ENCODE measurements at regions not wholly inside any gene's neighbourhood (a gene's known extent, or its start where the extent isn't known, plus 50 kb on each side); places are given as distances from the start of the nearest gene placed in this dataset.

GRCh38 chrX:114332766-114333165, 251.1 kb upstream of the HTR2C start:
- no peak for DNase-seq

- DNase-seq = no peak
Observed at GRCh38 chrX:114334473-114334982, 249.4 kb upstream of the HTR2C start.

GRCh38 chrX:114338870-114339269, 245.0 kb upstream of the HTR2C start:
- no peak for DNase-seq

- DNase-seq = peak; percentile 52
Observed at GRCh38 chrX:114344756-114345349, 239.0 kb upstream of the HTR2C start.

GRCh38 chrX:114361076-114361725, 222.7 kb upstream of the HTR2C start:
- no peak for DNase-seq

- no peak for DNase-seq
Observed at GRCh38 chrX:114363346-114363745, 220.5 kb upstream of the HTR2C start.

GRCh38 chrX:114365065-114365834, 218.6 kb upstream of the HTR2C start:
- no peak for DNase-seq

- DNase-seq = no peak
Observed at GRCh38 chrX:114372937-114373336, 210.9 kb upstream of the HTR2C start.

- no peak for DNase-seq
Observed at GRCh38 chrX:114390251-114390796, 193.6 kb upstream of the HTR2C start.
